Mesenchymal stem cell (in vitro differentiated cells and primary cell): ENCODE measurements at regions not wholly inside any gene's neighbourhood (a gene's known extent, or its start where the extent isn't known, plus 50 kb on each side); places are given as distances from the start of the nearest gene placed in this dataset.

Experiments used
- DNase-seq: peaks from one replicate; pipeline ENCODE4 v3.0.0-alpha.2; 2013
- H2AFZ ChIP-seq: one replicate; pipeline ENCODE4 v1.6.1; 2013; ENCODE audit warnings: low read depth, mild to moderate bottlenecking, control low read depth, inconsistent platforms, low read length, moderate library complexity
- H2AK5ac ChIP-seq: 2 replicates; pipeline ENCODE4 v1.6.1; 2013; ENCODE audit warnings: low read length, moderate library complexity, mild to moderate bottlenecking, inconsistent platforms; ENCODE audit not compliant: severe bottlenecking
- H2BK120ac ChIP-seq: one replicate; pipeline ENCODE4 v1.6.1; 2013; ENCODE audit warnings: low read depth, mild to moderate bottlenecking, inconsistent platforms, low read length, moderate library complexity
- H2BK12ac ChIP-seq, 2 experiments: one replicate each; pipeline ENCODE4 v1.6.1; 2013; ENCODE audit warnings: inconsistent platforms in 2 of 2, low read length in 2 of 2, mild to moderate bottlenecking in 2 of 2, moderate library complexity in 2 of 2, control low read depth in 1 of 2
- H2BK15ac ChIP-seq: one replicate; pipeline ENCODE4 v1.6.1; 2013; ENCODE audit warnings: mild to moderate bottlenecking, low read depth, inconsistent platforms; ENCODE audit not compliant: poor library complexity, severe bottlenecking
- H2BK5ac ChIP-seq: 2 replicates; pipeline ENCODE4 v1.6.1; 2013; ENCODE audit warnings: low read depth, mild to moderate bottlenecking, low read length, control low read depth, inconsistent platforms; ENCODE audit not compliant: poor library complexity, severe bottlenecking
- H3K14ac ChIP-seq, 2 experiments: one replicate each; pipeline ENCODE4 v1.6.1; 2013; ENCODE audit warnings: inconsistent platforms in 2 of 2, low read length in 2 of 2, control low read depth in 1 of 2, mild to moderate bottlenecking in 1 of 2, moderate library complexity in 1 of 2
- H3K18ac ChIP-seq, 2 experiments: one replicate each; pipeline ENCODE4 v1.6.1; 2013; ENCODE audit warnings: inconsistent platforms in 2 of 2, low read length in 2 of 2, control low read depth in 1 of 2, low read depth in 1 of 2, mild to moderate bottlenecking in 1 of 2
- H3K23ac ChIP-seq, 2 experiments: one replicate each; pipeline ENCODE4 v1.6.1; 2013; ENCODE audit warnings: inconsistent platforms in 2 of 2, low read length in 2 of 2, mild to moderate bottlenecking in 2 of 2, moderate library complexity in 2 of 2, control low read depth in 1 of 2
- H3K27ac ChIP-seq: 2 replicates; pipeline ENCODE4 v1.5.1; 2013; ENCODE audit warnings: mild to moderate bottlenecking, moderate library complexity, low read length, control low read depth, inconsistent platforms; ENCODE audit not compliant: poor library complexity, severe bottlenecking
- H3K27me3 ChIP-seq, 2 experiments: 2 replicates each; pipeline versions ENCODE4 v1.6.1 to v1.7.0; 2013; ENCODE audit warnings: low read length in 2 of 2, mild to moderate bottlenecking in 2 of 2, moderate library complexity in 2 of 2, control low read depth in 1 of 2, inconsistent platforms in 1 of 2; ENCODE audit not compliant: control insufficient read depth in 1 of 2, insufficient read depth in 1 of 2
- H3K36me3 ChIP-seq, 2 experiments: 2 replicates each; pipeline versions ENCODE4 v1.6.1 to v1.7.0; 2013; ENCODE audit warnings: low read length in 2 of 2, control low read depth in 1 of 2, inconsistent platforms in 1 of 2, low read depth in 1 of 2, mild to moderate bottlenecking in 1 of 2; ENCODE audit not compliant: insufficient read depth in 2 of 2, control insufficient read depth in 1 of 2
- H3K4ac ChIP-seq, 2 experiments: one replicate each; pipeline ENCODE4 v1.6.1; 2013; ENCODE audit warnings: inconsistent platforms in 2 of 2, low read length in 2 of 2, mild to moderate bottlenecking in 2 of 2, moderate library complexity in 2 of 2, control low read depth in 1 of 2, low read depth in 1 of 2
- H3K4me1 ChIP-seq: 2 replicates; pipeline ENCODE4 v1.6.1; 2013; ENCODE audit warnings: low read depth, low read length, control low read depth; ENCODE audit not compliant: control insufficient read depth, insufficient read depth
- H3K4me2 ChIP-seq: 2 replicates; pipeline ENCODE4 v1.6.1; 2013; ENCODE audit warnings: low read length, mild to moderate bottlenecking, inconsistent platforms; ENCODE audit not compliant: poor library complexity, severe bottlenecking
- H3K4me3 ChIP-seq, 2 experiments: 2 replicates each; pipeline versions ENCODE4 v1.5.1 to v1.7.0; 2013; ENCODE audit warnings: low read length in 2 of 2, mild to moderate bottlenecking in 2 of 2, control low read depth in 1 of 2, low read depth in 1 of 2; ENCODE audit not compliant: insufficient read depth in 1 of 2
- H3K79me1 ChIP-seq: replicated peaks from 2 replicates; pipeline ENCODE4 v1.6.1; 2013; ENCODE audit warnings: mild to moderate bottlenecking, control low read depth, low read length, inconsistent platforms; ENCODE audit not compliant: poor library complexity, severe bottlenecking
- H3K9ac ChIP-seq: 2 replicates; pipeline ENCODE4 v1.7.0; 2013; ENCODE audit warnings: mild to moderate bottlenecking, low read length, moderate library complexity
- H3K9me3 ChIP-seq: 2 replicates; pipeline ENCODE4 v1.7.0; 2013; ENCODE audit warnings: mild to moderate bottlenecking, low read length; ENCODE audit not compliant: control insufficient read depth
- H4K8ac ChIP-seq: one replicate; pipeline ENCODE4 v1.6.1; 2013; ENCODE audit warnings: inconsistent platforms, mild to moderate bottlenecking, low read length, moderate library complexity
- H4K91ac ChIP-seq: one replicate; pipeline ENCODE4 v1.6.1; 2013; ENCODE audit warnings: mild to moderate bottlenecking, low read length, inconsistent platforms
- WGBS: methylation state at CpG from one replicate; pipeline ENCODE4 v1.1.7; 2013; ENCODE audit warnings: mixed read lengths; 5-methylcytosine and 5-hydroxymethylcytosine counted together

DNA sequence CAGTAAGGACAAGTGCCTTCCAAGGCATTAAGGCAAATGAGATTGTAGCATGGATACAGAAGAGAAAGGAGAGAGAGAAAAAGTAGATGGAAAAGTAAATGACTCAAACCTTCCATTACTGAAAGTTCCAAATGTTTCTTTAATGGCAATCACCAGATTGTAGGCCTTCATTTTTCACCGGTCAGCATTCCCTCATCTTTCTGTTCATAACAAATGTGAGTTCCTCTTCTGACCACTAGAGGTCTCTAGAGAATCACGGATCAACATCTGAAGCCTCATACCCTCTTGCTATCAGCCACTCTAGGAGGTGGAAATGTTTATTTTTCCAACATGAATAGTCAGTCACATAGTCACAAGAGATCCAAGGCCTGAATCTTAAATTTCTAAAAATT lies 73.6 kb upstream of the RPS23 start:
- no peak overlapping the region for H4K91ac ChIP-seq
- H3K14ac ChIP-seq = no peak overlapping the region
- H3K27ac ChIP-seq = no peak overlapping the region
- H3K79me1 ChIP-seq = no peaks in the 10 kb centered on the region
- no peak overlapping the region for H3K23ac ChIP-seq
- H2BK120ac ChIP-seq = no peak overlapping the region
- no peak overlapping the region for H2AFZ ChIP-seq
- no peak overlapping the region for H3K4me2 ChIP-seq
- H4K8ac ChIP-seq = no peak overlapping the region
- peak; percentile 79 for DNase-seq
- no peak overlapping the region for H2AK5ac ChIP-seq
- H3K18ac ChIP-seq = no peak overlapping the region
- H2BK5ac ChIP-seq = no peak overlapping the region
- H3K4me1 ChIP-seq = peaks cover 15% of the 10 kb centered on the region
- H3K4ac ChIP-seq = no peak overlapping the region
- H2BK12ac ChIP-seq = no peak overlapping the region
- H3K9ac ChIP-seq = peak overlapping the region; percentile 50
- no peaks in the 10 kb centered on the region for H3K27me3 ChIP-seq
- WGBS = 25% methylated on average over 1 of the region's 2 CpGs
- H2BK15ac ChIP-seq = no peak overlapping the region
- H3K4me3 ChIP-seq = no peak overlapping the region
- no peaks in the 10 kb centered on the region for H3K36me3 ChIP-seq
- no peaks in the 10 kb centered on the region for H3K9me3 ChIP-seq

DNA sequence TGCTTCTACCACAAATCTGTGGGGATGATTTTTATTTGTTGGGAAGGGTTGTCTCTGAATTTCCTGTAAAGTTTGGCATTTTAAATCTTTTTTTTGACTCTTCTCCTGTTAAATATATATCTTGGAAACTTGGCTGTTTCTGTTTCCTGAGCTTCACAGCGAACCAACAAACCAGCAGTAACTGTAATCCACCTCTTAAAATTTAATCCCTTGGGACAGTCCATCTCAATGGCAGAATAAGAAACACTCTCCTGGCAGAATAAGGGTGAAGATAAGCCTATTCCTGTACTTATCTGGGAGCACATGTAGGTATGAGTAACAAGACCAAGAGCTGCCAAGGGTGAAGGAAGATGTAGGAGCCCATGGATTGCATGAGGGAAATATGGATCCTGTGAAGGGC lies 73.1 kb upstream of the RPS23 start:
- no peak for DNase-seq
- no peak overlapping the region for H4K8ac ChIP-seq
- H3K27ac ChIP-seq = no peak overlapping the region
- no peaks in the 10 kb centered on the region for H3K79me1 ChIP-seq
- no peak overlapping the region for H2AK5ac ChIP-seq
- WGBS = no CpG with 5 or more reads among the region's 1 CpG
- no peak overlapping the region for H2AFZ ChIP-seq
- H4K91ac ChIP-seq = no peak overlapping the region
- no peak overlapping the region for H3K23ac ChIP-seq
- H3K36me3 ChIP-seq = no peaks in the 10 kb centered on the region
- H2BK12ac ChIP-seq = peak overlapping the region in 1 of 2 experiments; percentile 75
- no peak overlapping the region for H2BK5ac ChIP-seq
- no peak overlapping the region for H3K4me3 ChIP-seq
- H3K27me3 ChIP-seq = no peaks in the 10 kb centered on the region
- peak overlapping the region; percentile 50 for H3K9ac ChIP-seq
- H3K18ac ChIP-seq = no peak overlapping the region
- H3K4me2 ChIP-seq = no peak overlapping the region
- peak overlapping the region in 1 of 2 experiments; percentile 44 for H3K4ac ChIP-seq
- no peak overlapping the region for H3K14ac ChIP-seq
- H3K9me3 ChIP-seq = no peaks in the 10 kb centered on the region
- H3K4me1 ChIP-seq = peaks cover 18% of the 10 kb centered on the region
- no peak overlapping the region for H2BK15ac ChIP-seq
- H2BK120ac ChIP-seq = no peak overlapping the region

DNA sequence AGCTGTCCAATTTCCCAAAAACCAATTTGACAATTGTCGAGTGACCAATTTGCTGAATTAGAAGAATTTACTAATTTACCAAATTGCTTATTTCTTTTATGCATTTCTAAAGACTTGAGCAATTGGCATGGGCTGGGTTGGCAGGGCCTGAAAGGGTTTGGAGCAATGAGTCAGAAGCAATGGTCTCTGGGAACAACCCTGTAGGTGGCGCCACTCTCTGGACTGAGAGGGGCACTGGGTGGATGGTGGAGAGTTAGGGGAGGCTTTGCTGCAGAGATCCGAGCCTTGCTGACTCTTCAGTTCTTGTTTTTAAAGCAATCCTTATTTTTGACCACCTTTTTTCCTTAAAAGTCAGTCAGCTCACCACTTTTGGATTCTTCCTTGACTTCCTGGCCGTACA lies 71.5 kb upstream of the RPS23 start:
- Histone ChIP-seq H2BK5ac (no peak overlapping the region), H3K27me3 (no peaks in the 10 kb centered on the region), H2AK5ac (no peak overlapping the region), H3K4ac (no peak overlapping the region), H2BK120ac (no peak overlapping the region), H3K79me1 (no peaks in the 10 kb centered on the region), H3K4me3 (no peak overlapping the region), H3K4me2 (no peak overlapping the region), H2BK12ac (peak overlapping the region in 1 of 2 experiments; percentile 40), H3K14ac (no peak overlapping the region), H4K8ac (no peak overlapping the region), H3K9me3 (no peaks in the 10 kb centered on the region), H3K9ac (no peak overlapping the region), H3K18ac (no peak overlapping the region), H3K27ac (no peak overlapping the region), H3K23ac (no peak overlapping the region), H3K4me1 (peaks cover 18% of the 10 kb centered on the region), H2AFZ (no peak overlapping the region), H2BK15ac (no peak overlapping the region), H3K36me3 (no peaks in the 10 kb centered on the region), H4K91ac (no peak overlapping the region)
- 84% methylated on average over 3 of the region's 4 CpGs for WGBS
- no peak for DNase-seq

DNA sequence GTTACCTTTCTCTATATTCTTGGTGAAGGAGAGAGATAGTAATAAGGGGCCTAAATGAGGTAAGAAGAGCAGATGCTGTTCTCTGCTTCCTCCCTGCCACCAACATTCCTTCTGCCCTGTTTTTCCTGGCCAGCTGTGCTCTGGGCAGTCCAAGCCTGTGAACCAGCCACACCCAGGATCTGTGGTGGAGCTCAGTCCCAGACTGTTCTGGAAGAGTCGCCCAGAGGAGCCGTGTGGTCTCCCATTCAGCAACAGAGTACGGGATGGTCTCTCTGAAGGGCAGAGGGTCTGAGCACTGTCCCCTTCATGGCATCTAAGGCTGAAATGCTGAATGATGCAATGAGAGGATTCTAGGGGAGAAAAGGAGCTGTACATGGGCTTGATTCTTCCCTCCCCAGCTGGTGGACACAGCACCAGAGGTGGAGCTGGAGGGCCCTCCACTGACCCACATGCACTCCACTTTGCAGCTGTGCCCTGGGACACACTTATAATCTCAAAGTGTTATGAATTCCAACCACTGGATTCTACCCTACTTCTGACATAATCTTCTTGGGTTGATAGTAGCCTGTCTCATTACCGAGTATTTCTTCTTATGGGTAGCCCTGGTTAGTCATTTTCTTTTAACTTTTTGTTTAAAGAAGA lies 70.8 kb upstream of the RPS23 start:
- H3K36me3 ChIP-seq = no peaks in the 10 kb centered on the region
- no peak for DNase-seq
- H4K91ac ChIP-seq = no peak overlapping the region
- H3K4me1 ChIP-seq = peaks cover 18% of the 10 kb centered on the region
- H3K4ac ChIP-seq = no peak overlapping the region
- H2AK5ac ChIP-seq = no peak overlapping the region
- H2BK5ac ChIP-seq = no peak overlapping the region
- no peak overlapping the region for H4K8ac ChIP-seq
- no peak overlapping the region for H3K4me2 ChIP-seq
- no peak overlapping the region for H3K14ac ChIP-seq
- peak overlapping the region in 1 of 2 experiments; percentile 30 for H3K4me3 ChIP-seq
- H3K79me1 ChIP-seq = no peaks in the 10 kb centered on the region
- no peak overlapping the region for H3K27ac ChIP-seq
- H3K9ac ChIP-seq = peak overlapping the region; percentile 20
- no peak overlapping the region for H3K18ac ChIP-seq
- H2BK12ac ChIP-seq = peak overlapping the region in 1 of 2 experiments; percentile 65
- peak overlapping the region; percentile 38 for H2BK15ac ChIP-seq
- 83% methylated on average over 4 of the region's 4 CpGs for WGBS
- no peak overlapping the region for H2AFZ ChIP-seq
- H3K23ac ChIP-seq = no peak overlapping the region
- H2BK120ac ChIP-seq = no peak overlapping the region
- H3K9me3 ChIP-seq = no peaks in the 10 kb centered on the region
- no peaks in the 10 kb centered on the region for H3K27me3 ChIP-seq
